GM18907 (cell line): ENCODE measurements at regions not wholly inside any gene's neighbourhood (a gene's known extent, or its start where the extent isn't known, plus 50 kb on each side); places are given as distances from the start of the nearest gene placed in this dataset.

Experiments
- ATAC-seq: cut with Tn5 transposase; IDR thresholded peaks from one replicate; pipeline ENCODE4 v1.9.1; 2021; ENCODE audit warnings: mild to moderate bottlenecking, moderate library complexity; ENCODE audit not compliant: unreplicated experiment

DNA sequence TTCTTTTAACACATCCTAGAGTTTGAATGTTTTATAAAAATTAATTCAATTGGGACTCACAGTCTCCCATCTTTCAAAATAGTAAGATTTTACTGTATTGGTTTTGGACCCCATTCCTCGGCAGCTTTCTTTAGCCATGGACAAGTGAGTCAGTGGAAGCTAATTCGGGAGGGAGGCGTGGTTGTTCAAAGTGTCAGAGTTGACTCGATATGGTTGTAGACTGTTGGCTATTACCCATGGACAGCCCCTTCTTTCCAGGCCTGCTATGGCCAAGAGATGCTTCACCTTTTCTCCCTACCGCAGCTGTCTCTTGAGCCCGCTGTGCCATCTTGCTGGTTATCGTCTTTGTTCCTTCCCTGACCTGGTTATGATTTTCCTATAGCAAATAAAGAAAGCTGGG is 243.0 kb downstream of the CD83 start:
- ATAC-seq = no peak

DNA sequence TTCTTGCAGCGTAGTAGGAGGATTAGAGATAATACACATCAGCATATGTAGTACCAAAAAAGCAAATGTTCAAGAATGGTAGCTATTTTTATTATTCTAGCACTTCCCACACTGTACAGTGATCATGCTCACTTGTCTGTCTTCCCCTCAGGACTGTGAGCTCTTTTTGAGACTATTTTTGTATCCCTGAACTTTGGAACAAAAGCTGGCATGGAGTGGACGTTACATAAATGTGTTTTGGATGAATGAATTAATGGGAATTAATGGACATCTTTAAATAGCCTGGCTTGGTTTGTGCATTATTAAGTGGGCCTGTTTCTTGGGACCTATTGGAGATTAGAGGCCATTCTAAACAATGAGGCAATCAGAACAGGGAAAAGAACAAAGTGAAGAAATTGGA is 243.7 kb downstream of the CD83 start:
- no peak for ATAC-seq

DNA sequence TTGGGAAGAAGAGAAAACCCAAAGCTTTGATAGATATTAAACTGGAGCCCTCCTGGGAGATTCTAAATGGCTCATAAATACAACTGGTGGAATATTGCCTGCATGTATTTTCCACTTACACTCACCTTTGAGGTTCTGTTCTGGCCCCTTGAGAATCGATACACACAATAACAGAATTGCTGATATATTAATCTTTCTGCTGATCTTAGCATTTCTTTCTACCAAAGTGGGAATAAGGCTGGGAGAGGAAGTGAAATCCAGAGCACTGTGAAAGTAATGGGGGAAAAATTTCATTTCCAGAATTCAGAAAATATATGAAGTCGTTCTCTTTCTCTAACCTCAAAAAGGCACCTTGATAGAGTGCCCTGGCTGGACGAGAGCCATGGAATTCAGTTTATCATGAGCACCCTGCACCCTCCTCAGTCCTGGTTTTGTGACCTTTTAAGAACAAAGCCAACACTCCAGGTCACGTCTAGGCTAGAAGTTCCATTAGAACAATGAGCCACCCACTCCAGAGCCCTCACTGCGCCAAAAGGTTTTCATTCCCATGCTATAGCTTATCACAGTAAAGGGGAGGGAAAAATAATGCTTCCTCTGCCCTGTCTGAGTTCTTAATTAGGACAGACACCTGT is 244.5 kb downstream of the CD83 start:
- ATAC-seq = no peak

DNA sequence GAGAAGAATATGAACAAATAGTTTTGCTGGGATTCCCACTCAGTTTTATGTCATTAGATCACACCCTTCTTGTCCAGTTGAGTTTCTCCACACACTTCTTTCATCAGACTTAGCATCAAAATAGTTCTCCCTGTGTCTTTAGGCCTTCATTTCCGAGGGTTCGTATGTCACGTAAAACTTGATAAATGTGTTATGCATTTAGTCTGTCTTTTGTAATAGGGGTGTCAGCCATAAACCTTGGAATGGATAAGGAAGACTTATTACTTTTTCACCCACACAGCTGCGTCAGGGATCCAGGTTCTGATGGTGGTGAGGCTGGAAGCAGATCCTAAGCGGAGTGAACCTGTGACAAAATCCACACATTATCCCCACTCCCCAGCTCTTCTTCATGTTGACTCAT is 246.8 kb downstream of the CD83 start:
- no peak for ATAC-seq

DNA sequence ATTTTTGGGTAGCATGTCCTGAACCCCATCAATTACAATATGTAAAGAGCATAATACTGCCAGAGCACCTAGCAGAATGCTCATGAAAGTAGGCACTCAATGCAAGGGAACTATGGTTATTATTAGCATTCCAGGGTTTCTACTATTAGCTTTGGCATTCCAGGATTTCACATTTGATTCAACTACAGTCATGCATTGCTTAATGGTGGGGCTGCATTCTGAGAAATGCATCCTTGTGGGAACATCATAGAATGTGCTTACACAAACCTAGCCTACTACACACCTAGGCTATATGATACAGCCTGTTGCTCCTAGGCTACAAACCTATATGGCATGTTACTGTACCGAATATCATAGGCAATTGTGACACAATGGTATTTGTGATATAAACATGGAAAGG is 247.8 kb downstream of the CD83 start:
- no peak for ATAC-seq

DNA sequence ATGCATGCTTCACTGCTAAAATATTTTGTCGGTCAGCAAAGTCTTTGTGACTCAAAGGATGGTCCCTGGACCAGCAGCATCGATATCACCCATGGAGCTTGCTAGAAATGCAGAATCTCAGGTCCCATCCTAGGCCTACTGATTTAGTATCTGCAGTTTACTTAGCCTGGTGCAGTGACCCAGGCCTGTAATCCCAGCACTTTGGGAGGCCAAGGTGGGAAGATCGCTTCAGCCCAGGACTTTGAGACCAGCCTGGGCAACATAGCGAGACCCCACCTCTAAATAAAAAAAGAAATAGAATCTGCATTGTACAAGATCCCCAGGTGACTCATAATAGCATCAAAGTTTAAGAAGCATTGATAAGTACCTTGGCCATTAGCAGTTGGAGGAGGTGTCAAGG is 248.7 kb downstream of the CD83 start:
- ATAC-seq = no peak

DNA sequence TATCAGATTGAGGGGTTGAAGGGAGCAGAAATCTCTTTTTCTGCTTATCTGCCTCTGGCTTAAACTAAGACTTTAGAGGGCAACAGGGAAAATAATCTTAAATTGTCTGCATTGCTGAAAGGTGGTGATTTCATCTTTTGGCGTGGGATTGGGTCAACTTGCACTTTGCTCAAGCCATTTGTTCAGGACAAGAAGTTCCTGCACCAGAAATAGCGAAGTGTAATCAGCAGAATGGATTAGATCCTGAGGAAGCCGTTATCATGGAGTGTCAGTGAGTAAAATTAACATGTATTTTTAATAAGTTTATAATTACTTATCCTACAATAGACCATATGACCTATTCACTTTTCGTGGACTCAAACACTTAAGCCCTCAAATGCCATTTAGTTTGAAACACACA is 249.3 kb downstream of the CD83 start:
- no peak for ATAC-seq

DNA sequence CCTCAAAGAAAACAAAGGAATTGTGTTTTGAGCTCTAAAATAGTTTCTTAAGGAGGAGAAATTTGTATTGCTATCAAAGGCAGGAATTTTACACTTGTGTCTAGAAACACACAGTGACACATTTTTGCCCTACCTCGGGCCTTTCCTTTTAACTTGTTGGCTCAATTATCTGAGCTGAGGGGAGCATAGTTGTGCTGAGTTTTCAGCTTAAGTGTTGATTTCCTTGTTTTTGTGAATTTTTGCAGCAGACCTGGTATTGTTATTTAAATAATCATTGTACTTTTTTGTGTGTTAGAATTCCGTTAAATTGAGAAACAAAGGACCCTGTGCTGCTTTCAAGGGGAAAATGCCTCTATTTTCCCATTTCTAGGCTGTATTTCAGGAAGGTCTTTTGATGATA is 249.7 kb downstream of the CD83 start:
- no peak for ATAC-seq

DNA sequence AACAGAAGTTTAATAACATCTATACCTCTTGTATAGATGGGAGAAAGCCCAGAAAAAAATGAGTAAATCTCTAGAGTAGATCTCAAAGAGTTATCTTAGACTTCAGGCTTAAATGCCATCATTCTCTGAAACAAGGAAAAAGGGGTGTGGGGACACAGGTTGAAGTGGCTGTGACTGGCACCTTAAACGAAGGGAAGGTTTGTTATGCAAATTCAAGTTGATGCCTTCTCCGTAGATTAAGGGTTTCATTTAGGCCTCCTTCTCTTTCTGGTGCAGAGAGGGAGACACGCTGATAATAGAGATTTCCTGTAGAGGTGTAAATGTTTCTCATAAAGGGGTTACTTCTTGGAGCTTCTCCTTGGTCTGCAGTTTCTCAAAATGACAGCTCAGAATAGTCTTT is 252.1 kb downstream of the CD83 start:
- no peak for ATAC-seq

DNA sequence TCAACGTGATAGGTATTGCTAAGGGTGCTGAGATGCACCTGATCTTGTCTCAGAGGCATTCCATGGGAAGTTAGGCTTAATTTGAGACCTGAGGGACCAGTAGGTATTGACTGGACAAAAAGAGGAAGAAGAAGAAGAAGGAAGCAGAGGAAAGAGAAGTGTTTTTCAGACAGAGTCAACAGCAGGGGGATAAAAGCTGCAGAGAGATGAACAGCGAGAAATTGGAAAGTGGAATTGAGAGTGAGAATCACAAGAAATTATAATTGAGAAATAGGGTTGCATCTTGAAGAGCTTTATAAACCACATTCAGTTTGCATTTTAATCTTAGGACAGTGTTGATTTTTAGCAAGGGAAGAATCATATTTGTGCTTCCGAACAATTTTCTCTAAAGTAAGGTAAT is 254.0 kb downstream of the CD83 start:
- no peak for ATAC-seq

DNA sequence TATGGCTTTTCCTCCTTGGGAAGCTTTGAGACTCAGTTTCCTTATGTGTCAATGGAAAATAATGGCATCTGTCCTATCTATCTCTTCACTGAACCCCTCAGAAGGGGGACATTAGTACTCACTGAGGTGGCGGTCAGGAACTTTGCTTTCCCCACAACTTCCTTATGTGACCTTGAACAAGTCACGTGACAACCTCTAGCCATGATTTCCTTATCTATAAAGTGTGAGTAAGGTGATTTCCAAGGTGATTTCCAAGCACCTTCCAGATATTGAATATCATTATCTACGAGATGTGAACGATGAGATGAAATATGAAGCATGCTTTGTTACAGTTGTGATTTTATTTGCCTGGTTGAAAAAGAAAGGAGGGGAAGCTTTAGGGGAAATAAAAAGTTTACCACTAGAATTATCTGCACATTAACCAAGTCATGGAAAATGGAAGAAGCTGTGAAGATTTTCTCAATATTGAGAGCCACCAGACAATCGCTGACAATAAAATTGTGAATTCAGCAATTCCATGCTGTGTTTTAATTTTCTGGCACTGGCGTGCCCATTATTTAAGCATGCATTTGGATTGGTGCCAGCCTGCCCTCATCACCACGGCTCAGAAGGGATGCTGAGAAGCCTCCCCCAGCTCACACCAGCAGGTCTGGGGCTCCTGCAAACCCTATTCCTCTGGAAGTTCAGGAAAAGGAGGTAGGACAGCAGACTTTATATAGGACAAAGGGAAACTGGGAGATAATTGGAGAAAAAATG is 255.3 kb downstream of the CD83 start:
- ATAC-seq = no peak

DNA sequence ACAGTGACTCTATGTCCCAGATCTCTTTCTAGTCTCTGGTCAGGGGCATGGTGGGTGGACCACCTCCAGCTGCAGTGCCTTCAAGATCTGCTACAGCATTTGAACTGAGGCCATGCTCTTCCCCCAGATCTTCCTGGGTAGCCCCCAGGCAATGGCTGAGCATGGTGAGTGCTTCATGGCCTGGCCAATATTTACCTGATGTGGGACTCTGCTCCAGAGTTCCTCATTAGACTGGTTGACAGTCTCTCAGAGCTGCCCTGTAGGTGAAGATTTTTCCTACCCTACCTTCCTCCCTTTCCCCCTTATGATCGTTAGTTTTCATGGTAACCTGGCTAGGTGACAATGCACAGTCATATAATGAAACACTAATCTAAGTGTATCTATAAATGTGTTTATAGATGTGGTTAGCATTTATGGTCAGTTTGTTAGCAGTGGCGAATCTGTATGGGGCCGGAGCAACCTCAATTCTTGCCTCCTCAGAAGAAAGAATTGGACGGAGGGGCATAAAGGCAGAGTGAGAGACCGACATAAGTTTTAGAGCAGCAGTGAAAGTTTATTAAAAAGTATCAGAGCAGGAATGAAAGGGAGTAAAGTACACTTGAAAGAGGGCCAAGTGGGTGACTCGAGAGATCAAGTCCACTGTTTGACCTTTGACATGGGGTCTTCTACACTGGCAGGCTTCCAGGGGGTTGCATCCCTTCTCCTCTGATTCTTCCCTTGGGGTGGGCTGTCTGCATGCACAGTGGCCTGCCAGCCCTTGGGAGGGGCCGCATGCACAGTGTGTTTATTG is 256.3 kb downstream of the CD83 start:
- no peak for ATAC-seq

DNA sequence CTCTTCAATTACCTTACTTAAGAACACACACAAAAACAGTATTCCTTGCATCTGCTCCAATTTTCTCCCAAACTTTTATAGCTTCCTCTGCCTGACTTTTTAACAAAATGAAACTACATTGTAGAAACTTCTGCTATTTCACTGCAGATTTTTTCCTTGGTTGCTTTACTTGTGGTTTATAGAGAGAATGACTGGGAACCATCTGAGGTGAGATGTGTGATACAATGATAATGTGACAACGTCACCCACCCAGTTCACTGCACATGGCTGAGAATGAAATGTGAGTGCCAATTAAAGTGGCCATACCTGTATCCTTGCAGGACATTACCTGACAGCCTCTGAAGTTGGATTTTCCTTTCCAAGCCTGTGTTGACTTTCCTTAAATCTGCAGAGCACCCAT is 258.4 kb downstream of the CD83 start:
- no peak for ATAC-seq

DNA sequence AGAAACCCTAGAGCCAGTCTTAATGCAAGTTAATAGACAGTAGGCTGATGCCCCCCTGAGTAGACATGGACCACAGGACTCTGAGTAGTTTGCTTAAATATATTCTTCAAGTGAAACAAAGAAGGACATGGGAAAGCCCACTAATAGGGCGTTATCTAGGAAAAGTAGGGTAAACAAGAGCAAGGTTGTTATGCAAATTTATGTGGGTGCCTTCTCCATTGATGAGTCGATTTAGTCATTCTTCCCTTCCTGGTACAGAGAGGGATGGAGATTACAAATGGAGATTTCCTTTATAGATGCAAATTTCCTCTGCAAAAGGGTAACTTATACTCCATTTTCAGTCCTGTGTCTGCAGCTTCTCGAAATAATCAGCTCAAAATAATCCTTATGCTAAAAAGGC is 262.0 kb downstream of the CD83 start:
- ATAC-seq = no peak

DNA sequence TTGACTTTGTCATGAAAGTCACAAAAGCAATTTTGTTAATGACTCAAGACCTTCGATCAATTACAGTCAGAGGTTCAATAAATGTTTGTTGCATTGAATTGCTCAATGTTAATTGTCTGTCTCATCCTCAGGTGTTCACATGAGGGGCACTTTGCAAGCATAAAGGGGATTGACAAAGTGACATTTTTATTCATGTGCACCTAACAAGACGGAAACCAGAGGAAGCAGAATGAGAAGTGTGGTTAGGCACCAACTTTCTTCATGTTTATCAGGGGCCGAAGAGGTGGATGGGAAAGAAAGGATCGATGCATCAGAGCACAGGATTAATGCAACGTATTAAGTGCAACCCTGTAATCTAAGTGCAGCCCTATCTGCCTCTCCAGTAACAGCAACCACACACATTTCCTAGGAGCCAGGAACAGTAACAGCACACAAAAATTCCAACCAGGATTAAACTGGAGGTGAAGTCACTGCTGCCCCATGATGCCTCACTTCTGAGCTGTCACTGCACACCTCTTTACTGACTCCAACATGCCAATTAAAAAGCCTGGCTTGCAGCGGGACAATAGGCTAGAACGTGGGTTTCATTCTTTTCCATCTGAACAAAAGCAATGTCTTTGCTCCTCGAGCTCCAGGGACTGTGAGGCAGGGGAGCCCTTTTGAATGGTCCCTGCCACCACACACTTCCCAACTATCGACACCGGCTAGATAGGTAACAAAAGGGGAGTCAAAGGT is 262.7 kb downstream of the CD83 start:
- no peak for ATAC-seq

DNA sequence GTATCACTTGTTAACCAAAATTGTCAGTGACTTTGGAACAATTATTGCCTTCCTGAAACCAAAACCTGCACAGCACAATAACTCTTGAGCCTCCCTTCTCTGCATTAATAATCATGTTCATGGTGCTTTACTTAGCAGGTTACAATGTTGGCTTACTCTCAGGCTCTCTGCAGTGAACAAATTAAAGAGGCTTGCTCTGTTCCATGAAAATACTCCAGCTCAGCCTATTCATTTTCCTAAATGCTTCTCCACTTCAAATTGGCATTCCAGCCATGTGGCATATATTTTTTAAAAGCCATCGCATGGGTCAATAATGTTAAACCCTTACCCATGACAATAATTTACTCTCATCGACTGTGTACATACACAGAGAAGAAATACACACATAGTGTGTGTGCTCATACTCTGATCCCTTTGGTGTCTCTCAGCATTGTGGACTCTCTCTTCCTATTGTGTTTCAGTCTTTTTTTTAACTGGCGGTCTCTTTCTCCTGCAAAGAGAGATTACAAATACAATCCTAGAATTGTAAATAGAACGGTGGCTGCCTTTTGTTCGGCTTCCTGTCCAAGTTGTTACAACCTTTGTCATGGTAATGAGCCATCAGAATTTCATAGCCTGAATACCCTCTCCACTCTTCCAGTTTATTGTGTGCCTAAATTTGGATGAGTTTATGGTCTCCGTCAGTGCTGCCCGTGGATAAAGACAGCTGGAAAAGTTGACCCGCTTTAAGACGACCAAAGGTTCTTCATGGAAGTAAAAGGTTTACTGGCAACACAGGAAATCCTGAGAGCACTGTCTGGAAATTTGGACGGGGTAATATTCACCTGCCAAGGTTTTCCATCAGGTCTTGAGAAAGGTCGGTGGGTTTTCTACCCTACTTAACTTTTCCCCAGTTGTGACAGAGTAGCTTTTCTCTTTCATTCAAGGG is 263.6 kb downstream of the CD83 start:
- ATAC-seq = no peak

DNA sequence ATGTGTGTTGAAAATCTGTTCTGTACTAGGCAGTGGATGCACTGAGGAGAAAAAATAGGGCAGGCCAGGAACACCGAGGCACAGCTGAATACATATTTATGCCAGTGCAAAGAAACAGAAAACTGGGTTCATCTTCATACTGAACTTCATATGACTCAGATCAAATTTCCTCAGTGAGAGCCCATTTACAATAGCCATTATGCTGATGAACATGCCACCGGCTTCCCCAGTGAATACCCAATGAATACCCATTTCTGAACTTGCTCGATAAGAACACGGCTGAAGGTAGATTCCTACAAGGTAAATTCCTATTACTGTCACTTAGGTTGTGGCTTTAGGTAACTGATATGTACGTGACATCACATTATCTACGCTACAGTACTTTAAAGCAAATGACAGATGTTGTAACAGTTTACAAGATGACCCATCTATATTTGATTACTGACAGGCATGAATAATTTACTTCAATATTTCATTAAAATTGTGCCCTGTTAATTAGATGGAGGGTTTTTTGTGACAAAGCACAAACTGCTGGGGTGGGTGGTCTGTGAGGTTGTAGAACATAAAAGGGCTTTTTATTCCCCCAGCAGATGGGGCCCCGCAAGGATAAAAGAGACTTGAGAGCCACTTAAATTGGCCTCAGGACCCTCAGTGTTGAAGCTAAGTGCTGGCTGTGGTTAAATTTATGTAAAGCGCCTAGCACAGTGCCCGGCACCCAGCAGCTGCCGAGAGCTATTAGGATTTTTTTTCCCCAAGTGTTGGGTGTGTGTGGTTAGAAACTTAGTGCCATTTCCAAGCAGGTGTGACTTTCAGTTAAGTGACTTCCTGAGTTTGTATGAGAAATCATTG is 264.5 kb downstream of the CD83 start:
- peak; percentile 45 for ATAC-seq

DNA sequence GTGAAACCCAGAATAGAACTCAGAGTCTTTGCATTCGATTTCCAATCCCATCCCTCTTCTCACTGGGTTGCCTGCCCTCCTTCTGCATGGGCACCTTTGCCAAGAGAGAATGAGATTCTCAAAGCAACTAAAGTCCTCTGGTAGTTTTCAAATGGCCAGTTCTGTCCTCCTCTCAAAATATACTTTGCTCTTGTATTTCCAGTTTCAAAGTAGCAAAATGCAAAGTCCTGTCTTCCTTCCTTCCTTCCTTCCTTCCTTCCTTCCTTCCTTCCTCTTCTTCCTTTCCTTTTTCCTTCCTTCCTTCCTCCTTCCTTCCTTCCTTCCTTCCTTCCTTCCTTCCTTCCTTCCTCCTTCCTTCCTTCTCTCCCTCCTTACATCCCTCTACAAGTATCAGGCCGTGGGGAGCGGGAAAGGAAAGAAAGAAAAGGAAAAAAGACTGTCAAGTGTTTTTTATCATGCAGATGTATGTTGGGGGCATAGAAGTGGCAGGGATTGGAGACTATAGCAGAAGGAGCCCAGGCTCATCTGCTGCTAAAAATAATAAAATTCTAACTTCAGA is 265.2 kb downstream of the CD83 start:
- ATAC-seq = no peak
